HCT116 (cell line): ENCODE measurements at regions not wholly inside any gene's neighbourhood (a gene's known extent, or its start where the extent isn't known, plus 50 kb on each side); places are given as distances from the start of the nearest gene placed in this dataset.

Experiments used
- ATAC-seq: fragments of 200-7000 bp; cut with Tn5 transposase; 2 replicates; pipeline ENCODE4 v1.9.1; 2020; ENCODE audit warnings: mild to moderate bottlenecking, moderate library complexity
- BruUV-seq: library from RNA; stranded (reverse); fragments of 400-500 nt; replicated peaks from 2 replicates; lab custom pipeline; 2021; lab: Mats Ljungman, UMichigan
- CTCF ChIA-PET: fragments of 300-600 bp; sonication (Branson Sonifier 250); formaldehyde crosslinking; loops from one replicate; lab custom pipeline; 2021; ENCODE audit warnings: antibody characterized with exemption; lab: Charles Lee
- POLR2A ChIA-PET: fragments of 300-600, 350-600 bp; sonication (Branson Sonifier 250); formaldehyde crosslinking; loops from one replicate; lab custom pipeline; 2021; ENCODE audit warnings: antibody characterized with exemption; lab: Charles Lee
- RAD21 ChIA-PET, 2 experiments: fragments of 300-600 bp; sonication (Branson Sonifier 250); formaldehyde crosslinking; loops; one replicate each; lab custom pipeline; 2023; ENCODE audit warnings: low total read pairs in 2 of 2; ENCODE audit not compliant: uncharacterized antibody in 2 of 2, unreplicated experiment in 2 of 2, low non-redundant PET in 1 of 2; lab: Charles Lee
- DNase-seq: peaks from one replicate; pipeline ENCODE4 v3.0.0-alpha.2; 2010; ENCODE audit warnings: low read depth, low spot score
- H2AFZ ChIP-seq: fragments of 200-600 bp; shearing (Covaris generic), sonication (generic); 2 replicates; pipeline ENCODE4 v1.6.1; 2017; ENCODE audit warnings: low read depth, mixed run types, mixed read lengths, antibody characterized with exemption, low read length; ENCODE audit not compliant: poor library complexity, severe bottlenecking
- H3K27ac ChIP-seq: 2 replicates; pipeline ENCODE4 v1.5.1; 2012; ENCODE audit warnings: low read depth, low read length
- H3K27me3 ChIP-seq: fragments of 200-600 bp; sonication (generic); 2 replicates; pipeline ENCODE4 v1.6.1; 2016; ENCODE audit warnings: mixed run types, low read length, mixed read lengths; ENCODE audit not compliant: insufficient read depth
- H3K36me3 ChIP-seq, 2 experiments: fragments of 200-500 bp in 1 of 2; fragments of 200-600 bp in 1 of 2; sonication (Bioruptor generic) in 1 of 2; sonication (generic) in 1 of 2; 2 replicates each; pipeline versions ENCODE4 v1.5.1 to v1.6.1; 2014 to 2016; ENCODE audit warnings: low read length in 2 of 2, inconsistent platforms in 1 of 2, mixed read lengths in 1 of 2, mixed run types in 1 of 2; ENCODE audit not compliant: insufficient read depth in 2 of 2, control insufficient read depth in 1 of 2
- H3K4me1 ChIP-seq, 2 experiments: fragments of 200-600 bp in 1 of 2; sonication (generic) in 1 of 2; 2 replicates each; pipeline versions ENCODE4 v1.5.1 to v1.6.1; 2012 to 2017; ENCODE audit warnings: low read length in 2 of 2, inconsistent platforms in 1 of 2, mild to moderate bottlenecking in 1 of 2, mixed read lengths in 1 of 2, mixed run types in 1 of 2, moderate library complexity in 1 of 2; ENCODE audit not compliant: insufficient read depth in 2 of 2, control insufficient read depth in 1 of 2
- H3K4me2 ChIP-seq: fragments of 200-600 bp; sonication (generic); 2 replicates; pipeline ENCODE4 v1.6.1; 2017; ENCODE audit warnings: mixed run types, low read length, mixed read lengths
- H3K4me3 ChIP-seq, 2 experiments: fragments of 200-600 bp in 1 of 2; sonication (generic) in 1 of 2; replicated peaks in 1 of 2; 2 replicates each; pipeline ENCODE4 v1.5.1; 2011 to 2016; ENCODE audit warnings: low read length in 2 of 2, control low read depth in 1 of 2, low read depth in 1 of 2, mild to moderate bottlenecking in 1 of 2, mixed read lengths in 1 of 2, mixed run types in 1 of 2
- H3K79me2 ChIP-seq: fragments of 200-600 bp; sonication (generic); 2 replicates; pipeline ENCODE4 v1.6.1; 2017; ENCODE audit warnings: mild to moderate bottlenecking, mixed run types, low read length, moderate library complexity, mixed read lengths; ENCODE audit not compliant: insufficient read depth
- H3K9ac ChIP-seq: fragments of 200-600 bp; sonication (generic); 2 replicates; pipeline ENCODE4 v1.6.1; 2016; ENCODE audit warnings: low read length, mixed read lengths
- H3K9me2 ChIP-seq: fragments of 200-600 bp; sonication (generic), shearing (Covaris generic); 2 replicates; pipeline ENCODE4 v1.6.1; 2017; ENCODE audit warnings: mixed run types, mild to moderate bottlenecking, moderate library complexity; ENCODE audit not compliant: insufficient read depth
- H3K9me3 ChIP-seq, 2 experiments: fragments of 200-500 bp in 1 of 2; fragments of 200-600 bp in 1 of 2; sonication (Bioruptor generic) in 1 of 2; sonication (generic) in 1 of 2; 2 replicates each; pipeline ENCODE4 v1.6.1; 2014 to 2017; ENCODE audit warnings: low read length in 2 of 2, mixed read lengths in 2 of 2, inconsistent platforms in 1 of 2, low read depth in 1 of 2, mild to moderate bottlenecking in 1 of 2, mixed run types in 1 of 2, moderate library complexity in 1 of 2; ENCODE audit not compliant: control insufficient read depth in 1 of 2, insufficient read depth in 1 of 2
- H4K20me1 ChIP-seq: fragments of 200-600 bp; sonication (generic), shearing (Covaris generic); 2 replicates; pipeline ENCODE4 v1.6.1; 2017; ENCODE audit warnings: mixed run types, mild to moderate bottlenecking, moderate library complexity; ENCODE audit not compliant: insufficient read depth
- CBX3 ChIP-seq: IDR thresholded peaks from 2 replicates; pipeline ENCODE4 v1.6.1; 2012; ENCODE audit warnings: low read depth
- CEBPB ChIP-seq: IDR thresholded peaks from 2 replicates; pipeline ENCODE4 v1.6.1; 2012; ENCODE audit warnings: low read depth
- ELF1 ChIP-seq: IDR thresholded peaks from 2 replicates; pipeline ENCODE4 v1.6.1; 2012; ENCODE audit warnings: low read depth, borderline replicate concordance
- EZH2 ChIP-seq: fragments of 200-600 bp; sonication (generic); IDR thresholded peaks from 2 replicates; pipeline ENCODE4 v1.6.1; 2017; ENCODE audit warnings: antibody characterized with exemption, mixed run types
- FOSL1 ChIP-seq: IDR thresholded peaks from 2 replicates; pipeline ENCODE4 v1.6.1; 2012; ENCODE audit warnings: low read depth
- POLR2A ChIP-seq: IDR thresholded peaks from 2 replicates; pipeline ENCODE4 v1.7.0; 2011; ENCODE audit warnings: borderline replicate concordance; ENCODE audit not compliant: insufficient read depth, insufficient read length; ENCODE audit errors: extremely low read depth
- POLR2AphosphoS5 ChIP-seq: IDR thresholded peaks from 2 replicates; pipeline ENCODE4 v1.6.1; 2011; ENCODE audit warnings: mild to moderate bottlenecking, low read depth, low read length, moderate library complexity
- RAD21 ChIP-seq: IDR thresholded peaks from 2 replicates; pipeline ENCODE4 v1.6.1; 2012; ENCODE audit warnings: low read depth, mild to moderate bottlenecking
- SIN3A ChIP-seq: IDR thresholded peaks from 2 replicates; pipeline ENCODE4 v1.6.1; 2012; ENCODE audit warnings: low read depth
- SP1 ChIP-seq: IDR thresholded peaks from 2 replicates; pipeline ENCODE4 v1.6.1; 2012; ENCODE audit warnings: low read depth
- SRF ChIP-seq: IDR thresholded peaks from 2 replicates; pipeline ENCODE4 v1.6.1; 2012; ENCODE audit warnings: low read depth
- TCF7L2 ChIP-seq: IDR thresholded peaks from 2 replicates; pipeline ENCODE4 v1.7.0; 2011; ENCODE audit warnings: borderline replicate concordance, inconsistent platforms; ENCODE audit not compliant: insufficient read depth, insufficient read length; ENCODE audit errors: extremely low read depth
- YY1 ChIP-seq: IDR thresholded peaks from 2 replicates; pipeline ENCODE4 v1.6.1; 2011; ENCODE audit warnings: low read length, low read depth, moderate library complexity, mild to moderate bottlenecking; ENCODE audit not compliant: insufficient replicate concordance; ENCODE audit errors: extremely low read depth
- ZFX ChIP-seq: fragments of 450-650 bp; IDR thresholded peaks from 2 replicates; pipeline ENCODE4 v1.6.1; 2017
- ZNF274 ChIP-seq: fragments of 200-500 bp; sonication (Bioruptor generic); IDR thresholded peaks from 2 replicates; pipeline ENCODE4 v1.6.1; 2014; ENCODE audit warnings: mild to moderate bottlenecking, low read depth, low read length, inconsistent platforms
- intact Hi-C: fragments of 100-400 bp; cut with micrococcal nuclease; formaldehyde crosslinking; loops from 2 replicates; pipeline ENCODE4 v1.10.0; 2022
- TF ChIP-seq, protein P1 (sequence below): IDR thresholded peaks from 2 replicates; pipeline ENCODE4 v1.6.1; 2012
- TF ChIP-seq, protein P2 (sequence below): IDR thresholded peaks from 2 replicates; pipeline ENCODE4 v1.6.1; 2012; ENCODE audit warnings: low read depth
- TF ChIP-seq, protein P3 (sequence below): IDR thresholded peaks from 2 replicates; pipeline ENCODE4 v1.6.1; 2012
- TF ChIP-seq, protein P4 (sequence below), 3 experiments: fragments of 200-600 bp in 1 of 3; sonication (generic) in 1 of 3; IDR thresholded peaks in 2 of 3; conservative IDR thresholded peaks in 1 of 3; 2 replicates each; pipeline ENCODE4 v1.5.1; 2012 to 2017; ENCODE audit warnings: low read depth in 2 of 3, low read length in 2 of 3, antibody characterized with exemption in 1 of 3, borderline replicate concordance in 1 of 3, control low read depth in 1 of 3, mild to moderate bottlenecking in 1 of 3, mixed read lengths in 1 of 3, mixed run types in 1 of 3, moderate library complexity in 1 of 3; ENCODE audit not compliant: insufficient read depth in 1 of 3
- TF ChIP-seq, protein P5 (sequence below): IDR thresholded peaks from 2 replicates; pipeline ENCODE4 v1.6.1; 2011; ENCODE audit warnings: mild to moderate bottlenecking, low read length, moderate library complexity; ENCODE audit not compliant: insufficient replicate concordance; ENCODE audit errors: extremely low read depth

DNA sequence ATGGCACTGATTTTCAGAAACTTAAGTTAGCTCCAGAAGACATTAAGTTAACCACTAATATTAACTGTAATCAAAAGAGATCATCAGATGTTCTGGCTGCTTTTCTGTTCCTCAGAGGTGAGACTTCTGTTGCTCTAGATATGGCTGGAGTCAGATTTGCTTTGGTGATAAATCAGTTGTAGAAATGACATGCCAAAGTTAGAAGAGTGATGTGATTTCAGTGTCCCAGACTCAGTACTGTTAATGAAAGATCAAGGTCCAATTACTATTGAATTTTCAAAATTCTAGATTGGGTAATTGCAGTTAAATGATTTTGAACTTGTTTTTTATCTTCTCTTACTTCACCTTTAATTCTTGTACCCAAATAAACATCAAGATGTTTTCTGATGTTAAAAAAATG lies 402.4 kb upstream of the SYNCRIP start:
- Histone ChIP-seq H3K27ac (no peak overlapping the region), H3K36me3 (no peaks in the 10 kb centered on the region), H3K4me2 (no peak overlapping the region), H3K4me3 (no peak overlapping the region), H4K20me1 (no peaks in the 10 kb centered on the region), H2AFZ (no peak overlapping the region), H3K4me1 (no peaks in the 10 kb centered on the region), H3K9ac (no peak overlapping the region), H3K9me2 (no peaks in the 10 kb centered on the region), H3K27me3 (no peaks in the 10 kb centered on the region), H3K9me3 (no peaks in the 10 kb centered on the region), H3K79me2 (no peaks in the 10 kb centered on the region)
- RAD21 ChIA-PET, result no interaction called here
- ATAC-seq (no peak), DNase-seq (no peak)
- no peak for TF ChIP-seq ZNF274
- TF ChIP-seq, protein P1, sequence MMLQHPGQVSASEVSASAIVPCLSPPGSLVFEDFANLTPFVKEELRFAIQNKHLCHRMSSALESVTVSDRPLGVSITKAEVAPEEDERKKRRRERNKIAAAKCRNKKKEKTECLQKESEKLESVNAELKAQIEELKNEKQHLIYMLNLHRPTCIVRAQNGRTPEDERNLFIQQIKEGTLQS, result no peak
- TF ChIP-seq, protein P2, sequence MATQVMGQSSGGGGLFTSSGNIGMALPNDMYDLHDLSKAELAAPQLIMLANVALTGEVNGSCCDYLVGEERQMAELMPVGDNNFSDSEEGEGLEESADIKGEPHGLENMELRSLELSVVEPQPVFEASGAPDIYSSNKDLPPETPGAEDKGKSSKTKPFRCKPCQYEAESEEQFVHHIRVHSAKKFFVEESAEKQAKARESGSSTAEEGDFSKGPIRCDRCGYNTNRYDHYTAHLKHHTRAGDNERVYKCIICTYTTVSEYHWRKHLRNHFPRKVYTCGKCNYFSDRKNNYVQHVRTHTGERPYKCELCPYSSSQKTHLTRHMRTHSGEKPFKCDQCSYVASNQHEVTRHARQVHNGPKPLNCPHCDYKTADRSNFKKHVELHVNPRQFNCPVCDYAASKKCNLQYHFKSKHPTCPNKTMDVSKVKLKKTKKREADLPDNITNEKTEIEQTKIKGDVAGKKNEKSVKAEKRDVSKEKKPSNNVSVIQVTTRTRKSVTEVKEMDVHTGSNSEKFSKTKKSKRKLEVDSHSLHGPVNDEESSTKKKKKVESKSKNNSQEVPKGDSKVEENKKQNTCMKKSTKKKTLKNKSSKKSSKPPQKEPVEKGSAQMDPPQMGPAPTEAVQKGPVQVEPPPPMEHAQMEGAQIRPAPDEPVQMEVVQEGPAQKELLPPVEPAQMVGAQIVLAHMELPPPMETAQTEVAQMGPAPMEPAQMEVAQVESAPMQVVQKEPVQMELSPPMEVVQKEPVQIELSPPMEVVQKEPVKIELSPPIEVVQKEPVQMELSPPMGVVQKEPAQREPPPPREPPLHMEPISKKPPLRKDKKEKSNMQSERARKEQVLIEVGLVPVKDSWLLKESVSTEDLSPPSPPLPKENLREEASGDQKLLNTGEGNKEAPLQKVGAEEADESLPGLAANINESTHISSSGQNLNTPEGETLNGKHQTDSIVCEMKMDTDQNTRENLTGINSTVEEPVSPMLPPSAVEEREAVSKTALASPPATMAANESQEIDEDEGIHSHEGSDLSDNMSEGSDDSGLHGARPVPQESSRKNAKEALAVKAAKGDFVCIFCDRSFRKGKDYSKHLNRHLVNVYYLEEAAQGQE, result no peak
- no peak for TF ChIP-seq ZFX
- no peak for TF ChIP-seq CBX3
- no peak for TF ChIP-seq SP1
- TF ChIP-seq ELF1, result no peak
- TF ChIP-seq, protein P3, sequence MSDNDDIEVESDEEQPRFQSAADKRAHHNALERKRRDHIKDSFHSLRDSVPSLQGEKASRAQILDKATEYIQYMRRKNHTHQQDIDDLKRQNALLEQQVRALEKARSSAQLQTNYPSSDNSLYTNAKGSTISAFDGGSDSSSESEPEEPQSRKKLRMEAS, result no peak
- TF ChIP-seq CEBPB, result no peak
- TF ChIP-seq FOSL1, result no peak
- TF ChIP-seq, protein P4, sequence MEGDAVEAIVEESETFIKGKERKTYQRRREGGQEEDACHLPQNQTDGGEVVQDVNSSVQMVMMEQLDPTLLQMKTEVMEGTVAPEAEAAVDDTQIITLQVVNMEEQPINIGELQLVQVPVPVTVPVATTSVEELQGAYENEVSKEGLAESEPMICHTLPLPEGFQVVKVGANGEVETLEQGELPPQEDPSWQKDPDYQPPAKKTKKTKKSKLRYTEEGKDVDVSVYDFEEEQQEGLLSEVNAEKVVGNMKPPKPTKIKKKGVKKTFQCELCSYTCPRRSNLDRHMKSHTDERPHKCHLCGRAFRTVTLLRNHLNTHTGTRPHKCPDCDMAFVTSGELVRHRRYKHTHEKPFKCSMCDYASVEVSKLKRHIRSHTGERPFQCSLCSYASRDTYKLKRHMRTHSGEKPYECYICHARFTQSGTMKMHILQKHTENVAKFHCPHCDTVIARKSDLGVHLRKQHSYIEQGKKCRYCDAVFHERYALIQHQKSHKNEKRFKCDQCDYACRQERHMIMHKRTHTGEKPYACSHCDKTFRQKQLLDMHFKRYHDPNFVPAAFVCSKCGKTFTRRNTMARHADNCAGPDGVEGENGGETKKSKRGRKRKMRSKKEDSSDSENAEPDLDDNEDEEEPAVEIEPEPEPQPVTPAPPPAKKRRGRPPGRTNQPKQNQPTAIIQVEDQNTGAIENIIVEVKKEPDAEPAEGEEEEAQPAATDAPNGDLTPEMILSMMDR (IDR thresholded peaks at IDR 0.05 in 2 of 3, conservative IDR thresholded peaks at IDR 0.05 in 1 of 3; ENCODE audit: borderline replicate concordance in 1 of 3, insufficient read depth in 1 of 3, low read depth in 2 of 3, low read length in 2 of 3), result no peak
- TF ChIP-seq TCF7L2, result no peak
- no peak for TF ChIP-seq EZH2
- no peak for TF ChIP-seq SIN3A
- TF ChIP-seq, protein P5, sequence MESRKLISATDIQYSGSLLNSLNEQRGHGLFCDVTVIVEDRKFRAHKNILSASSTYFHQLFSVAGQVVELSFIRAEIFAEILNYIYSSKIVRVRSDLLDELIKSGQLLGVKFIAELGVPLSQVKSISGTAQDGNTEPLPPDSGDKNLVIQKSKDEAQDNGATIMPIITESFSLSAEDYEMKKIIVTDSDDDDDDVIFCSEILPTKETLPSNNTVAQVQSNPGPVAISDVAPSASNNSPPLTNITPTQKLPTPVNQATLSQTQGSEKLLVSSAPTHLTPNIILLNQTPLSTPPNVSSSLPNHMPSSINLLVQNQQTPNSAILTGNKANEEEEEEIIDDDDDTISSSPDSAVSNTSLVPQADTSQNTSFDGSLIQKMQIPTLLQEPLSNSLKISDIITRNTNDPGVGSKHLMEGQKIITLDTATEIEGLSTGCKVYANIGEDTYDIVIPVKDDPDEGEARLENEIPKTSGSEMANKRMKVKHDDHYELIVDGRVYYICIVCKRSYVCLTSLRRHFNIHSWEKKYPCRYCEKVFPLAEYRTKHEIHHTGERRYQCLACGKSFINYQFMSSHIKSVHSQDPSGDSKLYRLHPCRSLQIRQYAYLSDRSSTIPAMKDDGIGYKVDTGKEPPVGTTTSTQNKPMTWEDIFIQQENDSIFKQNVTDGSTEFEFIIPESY, result no peak
- no peak for TF ChIP-seq POLR2A
- no peak for TF ChIP-seq RAD21
- no peak for TF ChIP-seq SRF
- no peak for TF ChIP-seq YY1
- no peak for TF ChIP-seq POLR2AphosphoS5
- CTCF ChIA-PET, result no interaction called here
- BruUV-seq, result no TSS peak
- intact Hi-C loops, result no loop called here
- POLR2A ChIA-PET, result no interaction called here
